Heart left ventricle (tissue), 16 donors: ENCODE measurements at regions not wholly inside any gene's neighbourhood (a gene's known extent, or its start where the extent isn't known, plus 50 kb on each side); places are given as distances from the start of the nearest gene placed in this dataset.

ENCODE experiments used
- ATAC-seq, 4 donors: fragments of 200-7000 bp; cut with Tn5 transposase; one replicate each; pipeline ENCODE4 v1.9.1; 2020 to 2022; ENCODE audit warnings: moderate library complexity in 4 of 4, mild to moderate bottlenecking in 3 of 4, moderate number of reproducible peaks in 1 of 4
- DNase-seq, 5 donors: peaks; one replicate each; pipeline ENCODE4 v3.0.0-alpha.2; 2020
- H3K27ac ChIP-seq, 12 donors: fragments of 200-600 bp; sonication (generic) in 4 of 12; one replicate each; pipeline versions ENCODE4 v1.5.0 to v1.8.0; 2016 to 2022; ENCODE audit warnings: mild to moderate bottlenecking in 2 of 12
- H3K27me3 ChIP-seq, 9 donors: fragments of 200-600 bp; sonication (generic) in 2 of 9; one replicate each; pipeline versions ENCODE4 v1.5.1 to v1.8.0; 2016 to 2022; ENCODE audit warnings: mild to moderate bottlenecking in 3 of 9
- H3K36me3 ChIP-seq, 9 donors: fragments of 200-600 bp; sonication (generic) in 2 of 9; one replicate each; pipeline versions ENCODE4 v1.5.0 to v1.8.0; 2018 to 2022; ENCODE audit warnings: mild to moderate bottlenecking in 2 of 9
- H3K4me1 ChIP-seq, 12 donors: fragments of 200-600 bp; sonication (generic) in 4 of 12; one replicate each; pipeline versions ENCODE4 v1.5.0 to v1.8.0; 2016 to 2022; ENCODE audit warnings: mild to moderate bottlenecking in 3 of 12
- H3K4me3 ChIP-seq, 12 donors: fragments of 200-600 bp; sonication (generic) in 4 of 12; one replicate each; pipeline versions ENCODE4 v1.5.0 to v1.8.0; 2017 to 2022; ENCODE audit warnings: mild to moderate bottlenecking in 9 of 12, moderate library complexity in 4 of 12
- H3K9me3 ChIP-seq, 12 donors: fragments of 200-600 bp; sonication (generic) in 4 of 12; one replicate each; pipeline versions ENCODE4 v1.5.0 to v1.8.0; 2016 to 2022; ENCODE audit warnings: mild to moderate bottlenecking in 1 of 12
- POLR2A ChIP-seq, 2 donors: fragments of 450-650 bp; IDR thresholded peaks; one replicate each; pipeline ENCODE4 v1.6.1; 2017; ENCODE audit warnings: antibody characterized with exemption in 2 of 2, mild to moderate bottlenecking in 2 of 2, moderate library complexity in 2 of 2
- WGBS, 4 donors: extraction: QIAGEN DNeasy Blood & Tissue Kit in 2 of 4; methylation state at CpG; one replicate each; pipeline versions ENCODE4 v1.1.5 to v1.1.7; 2013 to 2018; 5-methylcytosine and 5-hydroxymethylcytosine counted together
- intact Hi-C, 10 donors: fragments of 100-400 bp; cut with DNase I; formaldehyde crosslinking; loops; one replicate each; pipeline versions ENCODE4 v1.11.1 to v1.14.2; 2022
- TF ChIP-seq, protein P1 (sequence below), 12 donors: fragments of 200-600 bp; sonication (generic) in 4 of 12; IDR thresholded peaks; one replicate each; pipeline versions ENCODE4 v1.5.0 to v1.8.0; 2018 to 2022; ENCODE audit warnings: antibody characterized with exemption in 12 of 12, mild to moderate bottlenecking in 5 of 12
- donor health status: ischemic (EF 13 %, LVEDD 7.1; RV severe dilation, severe dysfunction).
- donor health status: healthy with polysubstance abuse.
- donor health status: DM: no; HTN: yes; CAD: no.
- donor health status: DM: no; HTN: no; CAD: no.
- donor health status: ischemic (EF 25% LVEDD 6.9; RV normal size, moderate dysfunction).
- donor health status: ischemic (EF 25% LVEDD 5.7; RV mildly dilated, moderate dysfunction).
- donor health status: healthy.
- donor health status: DM: yes; HTN: yes; CAD: no.
- donor health status: ischemic (EF 35%, LVEDD 5.7; RV mildly dilated, moderate dysfunction).
- donor health status: nonischemic (EF 11% LVEDD 7.7; RV severe dilation, severe dysfunction).
- donor health status: DM: yes; HTN: yes; CAD: no.
- donor health status: PGD.
- donor health status: ischemic (EF 29% LVEDD 5.4; RV normal size, mild dysfunction).
- donor health status: nonischemic (EF 23%, LVEDD 6.1; RV moderate dilation, normal function).

DNA sequence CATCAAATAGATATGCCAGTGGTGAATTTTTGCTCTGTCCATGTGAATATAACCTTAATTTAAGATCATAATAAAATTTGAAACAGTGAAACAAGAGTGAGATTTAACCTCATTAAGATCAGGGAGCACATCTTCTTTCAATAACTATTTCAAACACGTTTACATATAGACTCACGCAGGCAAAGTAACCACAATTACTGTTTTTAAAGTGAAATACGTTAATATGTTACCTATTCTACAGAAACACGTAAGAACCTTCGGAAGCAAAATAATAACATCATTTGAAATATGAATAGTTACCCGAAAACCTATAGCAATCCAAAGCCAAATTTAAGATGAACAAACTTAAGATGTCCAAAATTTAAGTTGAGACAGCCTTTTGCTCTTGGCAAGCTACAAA lies 136.2 kb upstream of the ZC3H12C start:
- Histone ChIP-seq H3K9me3 (no peaks in the 10 kb centered on the region), H3K4me3 (no peak overlapping the region), H3K27me3 (no peaks in the 10 kb centered on the region), H3K27ac (no peak overlapping the region), H3K4me1 (peaks cover 0 to 10% (median 0%) of the 10 kb centered on the region in 12 donors), H3K36me3 (no peaks in the 10 kb centered on the region)
- DNase-seq (no peak), ATAC-seq (no peak)
- WGBS, 4 donors, result 92 to 95% (median 93%) methylated on average over 6 of the region's 6 CpGs
- intact Hi-C loops, result loop anchor here in 1 of 10 donors (10.0 kb wide), 1 partner anchor 228 kb away; no protein-coding TSS in a partner anchor
- TF ChIP-seq POLR2A (IDR thresholded peaks at IDR 0.05), result no peak
- TF ChIP-seq, protein P1, sequence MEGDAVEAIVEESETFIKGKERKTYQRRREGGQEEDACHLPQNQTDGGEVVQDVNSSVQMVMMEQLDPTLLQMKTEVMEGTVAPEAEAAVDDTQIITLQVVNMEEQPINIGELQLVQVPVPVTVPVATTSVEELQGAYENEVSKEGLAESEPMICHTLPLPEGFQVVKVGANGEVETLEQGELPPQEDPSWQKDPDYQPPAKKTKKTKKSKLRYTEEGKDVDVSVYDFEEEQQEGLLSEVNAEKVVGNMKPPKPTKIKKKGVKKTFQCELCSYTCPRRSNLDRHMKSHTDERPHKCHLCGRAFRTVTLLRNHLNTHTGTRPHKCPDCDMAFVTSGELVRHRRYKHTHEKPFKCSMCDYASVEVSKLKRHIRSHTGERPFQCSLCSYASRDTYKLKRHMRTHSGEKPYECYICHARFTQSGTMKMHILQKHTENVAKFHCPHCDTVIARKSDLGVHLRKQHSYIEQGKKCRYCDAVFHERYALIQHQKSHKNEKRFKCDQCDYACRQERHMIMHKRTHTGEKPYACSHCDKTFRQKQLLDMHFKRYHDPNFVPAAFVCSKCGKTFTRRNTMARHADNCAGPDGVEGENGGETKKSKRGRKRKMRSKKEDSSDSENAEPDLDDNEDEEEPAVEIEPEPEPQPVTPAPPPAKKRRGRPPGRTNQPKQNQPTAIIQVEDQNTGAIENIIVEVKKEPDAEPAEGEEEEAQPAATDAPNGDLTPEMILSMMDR (IDR thresholded peaks at IDR 0.05), result no peak

DNA sequence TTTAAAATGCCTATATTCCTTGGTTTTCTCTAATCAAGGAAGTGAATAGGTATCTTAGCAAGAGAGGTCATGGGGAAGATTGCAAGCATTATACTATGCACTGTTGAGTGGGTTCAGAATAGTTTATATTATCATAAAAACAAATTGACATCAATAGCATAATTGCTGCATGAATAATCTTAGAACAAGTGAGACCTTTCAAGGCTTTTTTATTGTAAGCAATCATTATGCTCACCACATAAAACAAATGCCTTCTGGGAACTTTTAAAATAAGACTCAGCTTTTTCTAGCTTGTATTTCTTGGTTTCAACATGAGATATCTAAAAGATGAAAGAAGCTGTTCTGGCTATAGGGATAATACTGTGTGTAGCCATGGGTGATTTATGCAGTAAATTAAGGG lies 135.6 kb upstream of the ZC3H12C start:
- DNase-seq (no peak), ATAC-seq (no peak)
- TF ChIP-seq, protein P1 (IDR thresholded peaks at IDR 0.05), result no peak
- no peak for TF ChIP-seq POLR2A (IDR thresholded peaks at IDR 0.05)
- peaks cover 0 to 10% (median 0%) of the 10 kb centered on the region in 12 donors for H3K4me1 ChIP-seq
- no peaks in the 10 kb centered on the region for H3K36me3 ChIP-seq
- no peaks in the 10 kb centered on the region for H3K27me3 ChIP-seq
- no peak overlapping the region for H3K27ac ChIP-seq
- H3K4me3 ChIP-seq, result no peak overlapping the region
- H3K9me3 ChIP-seq, result no peaks in the 10 kb centered on the region
- intact Hi-C loops, result loop anchor here in 1 of 10 donors (10.0 kb wide), 1 partner anchor 227 kb away; no protein-coding TSS in a partner anchor

DNA sequence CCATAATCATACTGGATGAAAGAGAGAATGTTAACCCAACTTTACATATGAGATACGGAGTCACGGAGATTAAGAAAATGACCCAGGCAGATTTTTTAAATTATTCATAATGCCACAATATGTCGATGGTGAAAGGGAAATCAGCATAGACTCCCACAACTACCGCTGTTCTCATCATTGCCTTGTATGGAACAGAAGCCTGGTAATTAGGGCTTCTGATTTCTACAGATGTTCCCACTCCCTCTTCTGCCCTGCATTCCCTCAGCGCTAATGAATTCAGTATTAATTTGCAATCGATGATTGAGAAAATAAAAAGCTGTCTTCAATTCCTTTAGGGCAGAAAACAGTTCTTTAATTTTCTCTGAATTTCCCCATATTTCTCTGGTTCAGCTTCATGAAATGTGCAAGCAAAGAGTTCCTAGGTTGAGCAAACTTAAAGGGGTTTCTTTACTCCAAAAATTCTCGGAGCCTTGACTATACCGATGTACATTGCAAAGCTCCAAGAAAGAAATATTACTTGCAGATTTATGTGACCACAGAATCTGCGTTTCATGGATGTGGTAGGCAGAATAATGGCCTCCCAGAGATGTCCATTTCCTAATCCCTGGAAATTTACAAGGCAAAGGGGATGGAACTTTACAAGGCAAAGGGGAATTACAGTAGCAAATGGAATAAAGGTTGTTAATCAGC lies 134.9 kb upstream of the ZC3H12C start:
- no peaks in the 10 kb centered on the region for H3K36me3 ChIP-seq
- H3K27me3 ChIP-seq, result no peaks in the 10 kb centered on the region
- intact Hi-C loops, result loop anchor here in 1 of 10 donors (10.0 kb wide), 1 partner anchor 227 kb away; no protein-coding TSS in a partner anchor
- no peak for TF ChIP-seq POLR2A (IDR thresholded peaks at IDR 0.05)
- TF ChIP-seq, protein P1 (IDR thresholded peaks at IDR 0.05), result no peak
- peaks cover 0 to 10% (median 0%) of the 10 kb centered on the region in 12 donors for H3K4me1 ChIP-seq
- H3K9me3 ChIP-seq, result no peaks in the 10 kb centered on the region
- H3K4me3 ChIP-seq, result no peak overlapping the region
- DNase-seq, result no peak
- WGBS, 4 donors, result 92 to 95% (median 93%) methylated on average over 9 of the region's 9 CpGs
- no peak for ATAC-seq
- no peak overlapping the region for H3K27ac ChIP-seq

DNA sequence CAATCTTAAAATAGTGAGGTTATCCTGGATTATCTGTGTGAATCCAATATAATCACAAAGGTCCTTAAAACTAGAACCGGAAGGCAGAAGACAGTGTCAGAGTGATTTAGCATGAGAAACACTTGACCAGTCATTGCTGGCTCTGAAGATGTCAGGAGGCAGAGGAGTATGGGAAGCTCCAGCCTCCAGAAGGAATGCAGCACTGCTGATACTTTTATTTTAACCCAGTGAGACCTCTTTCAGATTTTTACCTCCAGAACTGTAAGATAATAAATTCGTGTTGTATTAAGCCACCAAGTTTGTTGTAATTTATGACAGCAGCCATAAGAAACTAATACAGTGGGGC lies 134.4 kb upstream of the ZC3H12C start:
- Histone ChIP-seq H3K36me3 (no peaks in the 10 kb centered on the region), H3K27me3 (no peaks in the 10 kb centered on the region), H3K9me3 (no peaks in the 10 kb centered on the region), H3K4me1 (peaks cover 0 to 10% (median 0%) of the 10 kb centered on the region in 12 donors), H3K27ac (no peak overlapping the region), H3K4me3 (no peak overlapping the region)
- TF ChIP-seq, protein P1 (IDR thresholded peaks at IDR 0.05), result no peak
- intact Hi-C loops, result loop anchor here in 1 of 10 donors (10.0 kb wide), 1 partner anchor 226 kb away; no protein-coding TSS in a partner anchor
- no peak for ATAC-seq
- 59 to 72% (median 65%) methylated on average over 2 of the region's 2 CpGs for WGBS, 4 donors
- DNase-seq, result no peak
